Fibroblast of pulmonary artery (primary cell): ENCODE measurements at regions not wholly inside any gene's neighbourhood (a gene's known extent, or its start where the extent isn't known, plus 50 kb on each side); places are given as distances from the start of the nearest gene placed in this dataset.
"Not testable (repeated sequence)": the region's sequence is repeated elsewhere in the genome, so short reads cannot be mapped to it uniquely, and the experiment has no call there.

Experiments
- DNase-seq: peaks from one replicate; pipeline ENCODE4 v3.0.0-alpha.2; 2010; ENCODE audit warnings: low read depth
- H3K4me3 ChIP-seq: replicated peaks from 2 replicates; pipeline ENCODE4 v1.5.1; 2011; ENCODE audit warnings: low read depth, mild to moderate bottlenecking, control low read depth, low read length, moderate library complexity
- CTCF ChIP-seq: IDR thresholded peaks from 2 replicates; pipeline ENCODE4 v1.5.1; 2011; ENCODE audit warnings: mild to moderate bottlenecking, control low read depth, low read length, inconsistent platforms; ENCODE audit errors: missing control alignments

- DNase-seq = no peak
- no peak for TF ChIP-seq CTCF
- H3K4me3 ChIP-seq = no peak overlapping the region
Measured at GRCh38 chr11:90447618-90448017, 224.8 kb upstream of the CHORDC1 start.

- TF ChIP-seq CTCF = no peak
- no peak for DNase-seq
- no peak overlapping the region for H3K4me3 ChIP-seq
Measured at GRCh38 chr11:90446207-90446606, 223.4 kb upstream of the CHORDC1 start.

DNA sequence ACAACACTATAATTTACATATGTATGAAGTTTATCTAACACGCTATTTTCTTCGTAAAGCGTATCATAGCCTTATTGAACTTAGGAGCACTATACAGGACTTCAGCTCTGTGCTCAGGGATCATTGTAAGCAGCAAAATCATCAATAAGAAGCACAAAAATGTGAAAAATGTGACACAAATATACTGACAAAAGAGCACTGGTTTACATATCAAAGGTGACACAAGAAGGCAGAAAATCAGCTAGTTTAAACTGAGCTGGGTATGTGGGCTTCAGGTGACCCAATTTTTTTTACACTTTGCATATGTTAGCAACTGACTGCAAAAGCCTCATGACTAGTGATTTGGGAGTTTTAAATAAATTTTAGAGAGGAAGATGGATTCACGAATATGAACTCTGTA lies 215.2 kb upstream of the CHORDC1 start:
- H3K4me3 ChIP-seq = no peak overlapping the region
- no peak for DNase-seq
- TF ChIP-seq CTCF = no peak

DNA sequence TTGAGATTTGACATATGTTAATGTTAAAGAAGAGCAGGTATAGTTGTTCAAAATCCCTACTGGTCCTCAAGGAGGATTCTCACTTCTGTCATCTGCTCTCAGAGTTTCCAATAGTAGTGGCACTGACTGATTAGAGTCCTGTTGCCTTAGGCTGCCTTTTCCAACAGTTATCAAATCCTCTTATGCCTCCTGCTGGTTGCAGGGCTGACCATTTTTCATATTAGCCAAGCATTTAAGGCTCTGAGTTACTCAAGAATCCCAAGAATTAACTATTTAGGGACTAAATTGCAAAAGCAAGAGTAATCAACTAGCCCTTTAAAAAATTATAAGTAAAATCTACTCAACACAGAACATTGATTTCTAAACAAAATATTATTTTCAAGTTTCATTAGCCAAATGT lies 212.0 kb upstream of the CHORDC1 start:
- no peak for DNase-seq
- H3K4me3 ChIP-seq = no peak overlapping the region
- TF ChIP-seq CTCF = no peak

- no peak for TF ChIP-seq CTCF
- H3K4me3 ChIP-seq = no peak overlapping the region
- DNase-seq = no peak
Measured at GRCh38 chr11:90428836-90429235, 206.0 kb upstream of the CHORDC1 start.

- TF ChIP-seq CTCF = no peak
- no peak overlapping the region for H3K4me3 ChIP-seq
- no peak for DNase-seq
Measured at GRCh38 chr11:90426442-90426841, 203.6 kb upstream of the CHORDC1 start.

GRCh38 chr11:90423378-90423777 lies 200.5 kb upstream of the CHORDC1 start:
- DNase-seq = no peak
- no peak overlapping the region for H3K4me3 ChIP-seq
- TF ChIP-seq CTCF = no peak

- not testable (repeated sequence) for H3K4me3 ChIP-seq, DNase-seq
Measured at GRCh38 chr11:90422787-90423186, 199.9 kb upstream of the CHORDC1 start.
